Fibroblast of the aortic adventitia (primary cell): ENCODE measurements at regions not wholly inside any gene's neighbourhood (a gene's known extent, or its start where the extent isn't known, plus 50 kb on each side); places are given as distances from the start of the nearest gene placed in this dataset.

Experiments used
- DNase-seq: peaks from one replicate; pipeline ENCODE4 v3.0.0-alpha.2; 2010; ENCODE audit warnings: low read depth
- H3K4me3 ChIP-seq: 2 replicates; pipeline ENCODE4 v1.5.1; 2011; ENCODE audit warnings: low read depth, mild to moderate bottlenecking, control low read depth, low read length, moderate library complexity
- CTCF ChIP-seq: IDR thresholded peaks from 2 replicates; pipeline ENCODE4 v1.5.1; 2011; ENCODE audit warnings: mild to moderate bottlenecking, low read length, control low read depth, inconsistent platforms; ENCODE audit not compliant: insufficient read depth

- TF ChIP-seq CTCF, result no peak
- no peak overlapping the region for H3K4me3 ChIP-seq
- no peak for DNase-seq
Observed at GRCh38 chr7:412313-412710, 107.3 kb downstream of the PDGFA start.

- no peak for DNase-seq
- TF ChIP-seq CTCF, result no peak
- no peak overlapping the region for H3K4me3 ChIP-seq
Observed at GRCh38 chr7:414681-415560, 104.7 kb downstream of the PDGFA start.

- no peak overlapping the region for H3K4me3 ChIP-seq
- DNase-seq, result no peak
- TF ChIP-seq CTCF, result no peak
Observed at GRCh38 chr7:415646-416525, 103.8 kb downstream of the PDGFA start.

- H3K4me3 ChIP-seq, result no peak overlapping the region
- TF ChIP-seq CTCF, result no peak
- DNase-seq, result no peak
Observed at GRCh38 chr7:416761-417624, 102.7 kb downstream of the PDGFA start.

GRCh38 chr7:417625-417889 is 102.1 kb downstream of the PDGFA start:
- no peak overlapping the region for H3K4me3 ChIP-seq
- DNase-seq, result no peak
- no peak for TF ChIP-seq CTCF

GRCh38 chr7:417973-418601 is 101.6 kb downstream of the PDGFA start:
- no peak for DNase-seq
- H3K4me3 ChIP-seq, result no peak overlapping the region
- TF ChIP-seq CTCF, result no peak
